GM12878 (cell line): ENCODE measurements at regions not wholly inside any gene's neighbourhood (a gene's known extent, or its start where the extent isn't known, plus 50 kb on each side); places are given as distances from the start of the nearest gene placed in this dataset.

Experiments used
- BCLAF1 ChIP-seq: fragments of 450-650 bp; IDR thresholded peaks from 2 replicates; pipeline ENCODE4 v1.6.1; 2017; ENCODE audit warnings: antibody characterized with exemption, mild to moderate bottlenecking, moderate library complexity
- BRCA1 ChIP-seq: IDR thresholded peaks from 2 replicates; pipeline ENCODE4 v1.6.1; 2011; ENCODE audit warnings: low read depth, low read length, improper control_type of control experiment
- CTCF ChIP-seq, 3 experiments: IDR thresholded peaks in 2 of 3; conservative IDR thresholded peaks in 1 of 3; 2 replicates each; pipeline ENCODE4 v1.5.1; 2011; ENCODE audit warnings: low read depth in 3 of 3, low read length in 3 of 3, mild to moderate bottlenecking in 3 of 3, control low read depth in 2 of 3, moderate library complexity in 2 of 3, inconsistent platforms in 1 of 3, mixed read lengths in 1 of 3; ENCODE audit not compliant: control insufficient read depth in 2 of 3, insufficient read depth in 1 of 3; ENCODE audit errors: extremely low read depth in 1 of 3
- EP300 ChIP-seq, 2 experiments: fragments of 150-350 bp in 1 of 2; IDR thresholded peaks; 2 replicates each; pipeline ENCODE4 v1.6.1; 2011 to 2012; ENCODE audit warnings: low read depth in 2 of 2, low read length in 2 of 2, borderline replicate concordance in 1 of 2, improper control_type of control experiment in 1 of 2, inconsistent platforms in 1 of 2; ENCODE audit not compliant: control insufficient read depth in 1 of 2
- ESRRA ChIP-seq: IDR thresholded peaks from 2 replicates; pipeline ENCODE4 v1.6.1; 2012; ENCODE audit warnings: mild to moderate bottlenecking, low read length, improper control_type of control experiment
- MAX ChIP-seq: IDR thresholded peaks from 2 replicates; pipeline ENCODE4 v1.6.1; 2012; ENCODE audit warnings: low read depth, low read length, improper control_type of control experiment
- MEF2A ChIP-seq: IDR thresholded peaks from 2 replicates; pipeline ENCODE4 v1.6.1; 2011; ENCODE audit warnings: low read depth, mild to moderate bottlenecking, low read length, moderate library complexity; ENCODE audit not compliant: insufficient read depth
- NFIC ChIP-seq: IDR thresholded peaks from 2 replicates; pipeline ENCODE4 v1.6.1; 2012; ENCODE audit warnings: low read depth, mild to moderate bottlenecking, inconsistent platforms, low read length, moderate library complexity
- NFYA ChIP-seq: IDR thresholded peaks from 2 replicates; pipeline ENCODE4 v1.6.1; 2011; ENCODE audit warnings: low read depth, mild to moderate bottlenecking, low read length, improper control_type of control experiment, borderline replicate concordance
- STAT3 ChIP-seq: IDR thresholded peaks from 2 replicates; pipeline ENCODE4 v1.6.1; 2011; ENCODE audit warnings: low read depth, low read length, improper control_type of control experiment
- USF2 ChIP-seq: IDR thresholded peaks from 2 replicates; pipeline ENCODE4 v1.6.1; 2011; ENCODE audit warnings: low read depth, low read length, improper control_type of control experiment, borderline replicate concordance

- TF ChIP-seq CTCF (IDR thresholded peaks at IDR 0.05 in 2 of 3, conservative IDR thresholded peaks at IDR 0.05 in 1 of 3; ENCODE audit: control insufficient read depth in 2 of 3, extremely low read depth in 1 of 3, insufficient read depth in 1 of 3, low read depth in 3 of 3, low read length in 3 of 3) (no peak), NFYA (no peak), USF2 (no peak), NFIC (no peak), MAX (no peak), BRCA1 (no peak), MEF2A (no peak), EP300 (IDR thresholded peaks at IDR 0.05; ENCODE audit: borderline replicate concordance in 1 of 2, control insufficient read depth in 1 of 2, low read depth in 2 of 2, low read length in 2 of 2) (no peak), STAT3 (no peak), ESRRA (no peak), BCLAF1 (no peak)
These were observed 419.3 kb downstream of the ZNF516 start for GRCh38 chr18:76075777-76076176.
